Esophagus (tissue), 2 donors: ENCODE measurements at regions not wholly inside any gene's neighbourhood (a gene's known extent, or its start where the extent isn't known, plus 50 kb on each side); places are given as distances from the start of the nearest gene placed in this dataset.

ENCODE experiments used
- H3K27ac ChIP-seq, 2 donors: one replicate each; pipeline ENCODE4 v1.5.1; 2013; ENCODE audit warnings: low read depth in 2 of 2, mild to moderate bottlenecking in 2 of 2, inconsistent platforms in 1 of 2, low read length in 1 of 2, moderate library complexity in 1 of 2
- H3K27me3 ChIP-seq, 2 donors: one replicate each; pipeline ENCODE4 v1.6.1; 2013; ENCODE audit warnings: low read length in 2 of 2, control low read depth in 1 of 2, mild to moderate bottlenecking in 1 of 2; ENCODE audit not compliant: insufficient read depth in 2 of 2, control insufficient read depth in 1 of 2
- H3K36me3 ChIP-seq, 2 donors: one replicate each; pipeline ENCODE4 v1.6.1; 2013; ENCODE audit warnings: low read length in 1 of 2; ENCODE audit not compliant: control insufficient read depth in 2 of 2, insufficient read depth in 2 of 2
- H3K4me1 ChIP-seq, 2 donors: one replicate each; pipeline ENCODE4 v1.6.1; 2013; ENCODE audit warnings: low read length in 1 of 2; ENCODE audit not compliant: control insufficient read depth in 2 of 2, insufficient read depth in 2 of 2
- H3K4me3 ChIP-seq, 2 donors: one replicate each; pipeline ENCODE4 v1.5.1; 2013; ENCODE audit warnings: low read length in 2 of 2, mild to moderate bottlenecking in 2 of 2, low read depth in 1 of 2, moderate library complexity in 1 of 2
- H3K9me3 ChIP-seq, 2 donors: one replicate each; pipeline ENCODE4 v1.6.1; 2013; ENCODE audit warnings: mild to moderate bottlenecking in 2 of 2, low read depth in 1 of 2, low read length in 1 of 2, moderate library complexity in 1 of 2; ENCODE audit not compliant: control insufficient read depth in 2 of 2, insufficient read depth in 1 of 2
- WGBS, 2 donors: extraction: QIAGEN DNeasy Blood & Tissue Kit; methylation state at CpG; one replicate each; pipeline ENCODE4 v1.1.7; 2013; 5-methylcytosine and 5-hydroxymethylcytosine counted together
- donor health status: healthy with polysubstance abuse.
- donor health status: Bipolar disorder and iron deficiency.

- H3K27me3 ChIP-seq: no peaks in the 10 kb centered on the region
- WGBS, 2 donors: 80 to 83% methylated on average over 9 of the region's 9 CpGs
- no peak overlapping the region for H3K4me3 ChIP-seq
- no peaks in the 10 kb centered on the region for H3K9me3 ChIP-seq
- no peaks in the 10 kb centered on the region for H3K36me3 ChIP-seq
- H3K27ac ChIP-seq: no peak overlapping the region
- no peaks in the 10 kb centered on the region for H3K4me1 ChIP-seq
Measured at GRCh38 chr9:107632216-107632615, 142.6 kb upstream of the KLF4 start.

DNA sequence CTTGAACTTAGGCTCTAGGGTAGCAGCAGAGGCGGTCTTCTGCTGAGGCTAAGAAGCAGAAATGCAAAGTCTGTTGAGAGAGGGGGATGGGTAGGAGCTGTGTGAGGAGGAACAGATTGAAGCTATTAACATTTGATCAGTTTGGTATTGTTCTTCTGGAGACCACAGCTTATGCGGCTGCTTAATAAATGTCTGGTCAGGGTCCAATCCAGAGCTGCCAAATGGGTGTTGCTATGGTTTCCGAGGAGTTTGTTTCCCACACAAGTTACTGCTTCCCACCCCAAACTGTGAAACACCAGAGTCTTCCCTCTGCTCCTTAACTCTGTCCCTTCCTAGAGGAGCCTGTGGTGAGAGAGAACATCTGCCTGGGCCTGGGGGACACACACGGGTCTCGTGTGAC lies 142.2 kb upstream of the KLF4 start:
- Histone ChIP-seq H3K9me3 (no peaks in the 10 kb centered on the region), H3K36me3 (no peaks in the 10 kb centered on the region), H3K4me3 (no peak overlapping the region), H3K27me3 (no peaks in the 10 kb centered on the region), H3K4me1 (no peaks in the 10 kb centered on the region), H3K27ac (no peak overlapping the region)
- WGBS, 2 donors: 73 to 78% methylated on average over 5 of the region's 5 CpGs

GRCh38 chr9:107630156-107630555 lies 140.6 kb upstream of the KLF4 start:
- H3K27ac ChIP-seq: no peak overlapping the region
- WGBS, 2 donors: 96% methylated on average over 6 of the region's 6 CpGs
- H3K4me3 ChIP-seq: no peak overlapping the region
- H3K36me3 ChIP-seq: no peaks in the 10 kb centered on the region
- no peaks in the 10 kb centered on the region for H3K4me1 ChIP-seq
- H3K9me3 ChIP-seq: no peaks in the 10 kb centered on the region
- no peaks in the 10 kb centered on the region for H3K27me3 ChIP-seq

GRCh38 chr9:107628444-107628843 lies 138.9 kb upstream of the KLF4 start:
- WGBS, 2 donors: 89 to 91% methylated on average over 11 of the region's 11 CpGs
- H3K4me3 ChIP-seq: no peak overlapping the region
- H3K9me3 ChIP-seq: no peaks in the 10 kb centered on the region
- H3K4me1 ChIP-seq: peaks cover 0 to 3% of the 10 kb centered on the region in 2 donors
- H3K27ac ChIP-seq: no peak overlapping the region
- H3K36me3 ChIP-seq: no peaks in the 10 kb centered on the region
- no peaks in the 10 kb centered on the region for H3K27me3 ChIP-seq

- Histone ChIP-seq H3K36me3 (no peaks in the 10 kb centered on the region), H3K4me1 (peaks cover 0 to 3% of the 10 kb centered on the region in 2 donors), H3K27ac (no peak overlapping the region), H3K27me3 (no peaks in the 10 kb centered on the region), H3K9me3 (no peaks in the 10 kb centered on the region), H3K4me3 (no peak overlapping the region)
- 45 to 63% methylated on average over 4 of the region's 4 CpGs for WGBS, 2 donors
Measured at GRCh38 chr9:107627781-107628180, 138.2 kb upstream of the KLF4 start.

GRCh38 chr9:107626118-107626517 lies 136.5 kb upstream of the KLF4 start:
- Histone ChIP-seq H3K9me3 (no peaks in the 10 kb centered on the region), H3K4me1 (peaks cover 0 to 3% of the 10 kb centered on the region in 2 donors), H3K27ac (no peak overlapping the region), H3K36me3 (no peaks in the 10 kb centered on the region), H3K27me3 (no peaks in the 10 kb centered on the region), H3K4me3 (no peak overlapping the region)
- WGBS, 2 donors: 93% methylated on average over 6 of the region's 6 CpGs

DNA sequence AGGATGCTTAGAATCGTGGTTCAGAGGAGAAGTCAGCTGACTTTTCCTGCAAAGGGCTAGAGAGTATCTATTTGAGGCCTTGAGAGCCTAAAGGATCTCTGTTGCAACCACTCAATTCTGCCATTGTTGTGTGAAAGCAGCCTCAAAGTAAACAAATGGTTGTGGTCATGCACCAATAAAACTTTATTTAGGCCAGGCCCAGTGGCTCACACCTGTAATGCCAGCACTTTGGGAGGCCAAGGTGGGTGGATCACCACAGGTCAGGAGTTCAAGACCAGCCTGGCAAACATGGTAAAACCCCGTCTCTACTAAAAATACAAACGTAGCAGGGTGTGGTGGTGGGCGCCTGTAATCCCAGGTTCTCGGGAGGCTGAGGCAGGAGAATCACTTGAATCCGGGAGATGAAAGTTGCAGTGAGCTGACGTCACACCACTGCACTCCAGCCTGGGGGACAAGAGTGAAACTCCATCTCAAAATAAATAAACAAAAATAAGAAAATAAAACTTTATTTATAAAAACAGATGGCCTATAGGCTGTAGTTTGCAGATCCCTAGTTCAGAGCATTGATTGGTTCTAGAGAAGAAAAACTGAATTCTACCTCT lies 135.9 kb upstream of the KLF4 start:
- WGBS, 2 donors: 94% methylated on average over 7 of the region's 7 CpGs
- Histone ChIP-seq H3K36me3 (no peaks in the 10 kb centered on the region), H3K27ac (no peak overlapping the region), H3K27me3 (no peaks in the 10 kb centered on the region), H3K9me3 (no peaks in the 10 kb centered on the region), H3K4me1 (peaks cover 0 to 3% of the 10 kb centered on the region in 2 donors), H3K4me3 (no peak overlapping the region)

- Histone ChIP-seq H3K27ac (no peak overlapping the region), H3K27me3 (no peaks in the 10 kb centered on the region), H3K9me3 (no peaks in the 10 kb centered on the region), H3K4me3 (no peak overlapping the region), H3K4me1 (peaks cover 0 to 3% of the 10 kb centered on the region in 2 donors), H3K36me3 (no peaks in the 10 kb centered on the region)
- 64 to 71% methylated on average over 15 of the region's 15 CpGs for WGBS, 2 donors
Measured at GRCh38 chr9:107624234-107624948, 134.8 kb upstream of the KLF4 start.

GRCh38 chr9:107621436-107621835 lies 131.9 kb upstream of the KLF4 start:
- no peaks in the 10 kb centered on the region for H3K36me3 ChIP-seq
- no peak overlapping the region for H3K27ac ChIP-seq
- no peaks in the 10 kb centered on the region for H3K9me3 ChIP-seq
- no peak overlapping the region for H3K4me3 ChIP-seq
- 91 to 92% methylated on average over 4 of the region's 4 CpGs for WGBS, 2 donors
- peaks cover 0 to 3% of the 10 kb centered on the region in 2 donors for H3K4me1 ChIP-seq
- no peaks in the 10 kb centered on the region for H3K27me3 ChIP-seq

- Histone ChIP-seq H3K27ac (no peak overlapping the region), H3K36me3 (no peaks in the 10 kb centered on the region), H3K9me3 (no peaks in the 10 kb centered on the region), H3K4me1 (peaks cover 0 to 3% of the 10 kb centered on the region in 2 donors), H3K4me3 (no peak overlapping the region), H3K27me3 (no peaks in the 10 kb centered on the region)
- 32 to 51% methylated on average over 7 of the region's 7 CpGs for WGBS, 2 donors
Measured at GRCh38 chr9:107620801-107621200, 131.2 kb upstream of the KLF4 start.
